H7 (cell line): ENCODE measurements at regions not wholly inside any gene's neighbourhood (a gene's known extent, or its start where the extent isn't known, plus 50 kb on each side); places are given as distances from the start of the nearest gene placed in this dataset.
"Not testable (repeated sequence)": the region's sequence is repeated elsewhere in the genome, so short reads cannot be mapped to it uniquely, and the experiment has no call there.

Source experiments
- DNase-seq: peaks from one replicate; pipeline ENCODE4 v3.0.0; 2012
- H3K27me3 ChIP-seq: 2 replicates; pipeline ENCODE4 v1.6.0; 2011; ENCODE audit warnings: mild to moderate bottlenecking, low read length; ENCODE audit not compliant: control insufficient read depth, insufficient read depth
- H3K36me3 ChIP-seq: replicated peaks from 2 replicates; pipeline ENCODE4 v1.5.1; 2011; ENCODE audit warnings: low read length; ENCODE audit not compliant: control insufficient read depth, insufficient read depth
- H3K4me3 ChIP-seq: 2 replicates; pipeline ENCODE4 v1.5.1; 2011; ENCODE audit warnings: low read depth, mild to moderate bottlenecking, control low read depth, low read length, moderate library complexity; ENCODE audit not compliant: insufficient read depth

DNA sequence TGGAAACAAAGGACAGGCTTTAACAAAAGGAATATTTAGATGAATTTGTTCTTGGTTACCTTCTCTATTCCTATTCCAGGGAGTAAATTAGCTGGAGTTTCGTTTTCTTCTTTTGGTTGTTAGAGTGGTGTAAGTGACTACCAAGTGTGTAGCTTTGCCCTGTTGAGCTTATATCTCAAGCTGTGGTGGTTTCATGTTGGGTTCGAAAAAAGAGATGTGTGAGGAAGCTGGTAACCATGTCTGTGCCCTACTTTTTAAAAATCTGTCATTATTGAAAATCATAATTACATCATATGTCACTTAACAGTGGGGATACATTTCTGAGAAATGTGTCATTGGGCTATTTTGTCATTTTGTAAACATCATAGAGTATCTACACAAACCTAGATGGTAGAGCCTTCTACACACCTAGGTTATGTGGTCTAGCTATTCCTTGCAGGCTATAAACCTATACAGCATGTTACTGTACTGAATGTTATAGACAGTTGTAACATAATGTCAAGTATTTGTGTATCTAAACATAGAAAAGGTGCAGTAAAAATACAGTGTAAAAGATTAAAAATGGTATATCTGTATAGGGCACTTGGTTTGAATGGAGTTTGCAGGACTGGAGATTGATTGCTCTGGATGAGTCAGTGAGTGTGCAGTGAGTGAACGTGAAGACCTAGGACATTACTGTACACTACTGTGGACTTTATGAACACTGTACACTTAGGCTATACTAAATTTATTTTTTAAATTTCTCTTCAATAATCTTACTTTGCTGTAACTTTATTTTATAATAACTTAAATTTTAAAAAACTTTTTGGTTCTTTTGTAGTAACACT is 90.4 kb downstream of the SEPTIN7 start:
- DNase-seq, result no peak

GRCh38 chr7:35893649-35894048 is 92.8 kb downstream of the SEPTIN7 start:
- H3K27me3 ChIP-seq, result no peaks in the 10 kb centered on the region
- no peak for DNase-seq
- H3K4me3 ChIP-seq, result no peak overlapping the region
- no peaks in the 10 kb centered on the region; the same call in 1 of the 2 replicates for H3K36me3 ChIP-seq

More for the DNA sequence above, 90.4 kb downstream of the SEPTIN7 start:
- H3K4me3 ChIP-seq, result no peak overlapping the region
- H3K27me3 ChIP-seq, result no peaks in the 10 kb centered on the region
- H3K36me3 ChIP-seq, result peaks cover 2% of the 10 kb centered on the region; the same call in 1 of the 2 replicates

DNA sequence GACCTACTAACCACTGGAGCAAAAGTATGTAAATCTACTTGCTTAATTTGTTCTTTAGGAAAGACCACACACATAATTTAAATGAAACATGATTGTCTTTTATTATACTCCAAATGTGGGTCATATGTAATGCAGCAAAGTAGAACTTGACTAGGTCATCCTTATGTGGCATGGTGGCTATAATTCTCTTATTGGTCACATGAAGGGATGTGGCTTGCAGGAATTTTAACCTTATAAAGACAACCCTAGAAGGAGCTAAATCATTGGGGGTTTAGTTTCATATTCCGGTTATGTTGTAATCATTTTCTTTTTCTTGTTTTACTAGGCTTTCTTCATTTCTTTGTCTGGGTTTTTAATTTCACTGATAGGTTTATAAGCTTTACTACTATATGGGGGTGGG is 93.9 kb downstream of the SEPTIN7 start:
- DNase-seq, result no peak
- H3K36me3 ChIP-seq, result no peaks in the 10 kb centered on the region
- H3K4me3 ChIP-seq, result no peak overlapping the region
- H3K27me3 ChIP-seq, result no peaks in the 10 kb centered on the region

DNA sequence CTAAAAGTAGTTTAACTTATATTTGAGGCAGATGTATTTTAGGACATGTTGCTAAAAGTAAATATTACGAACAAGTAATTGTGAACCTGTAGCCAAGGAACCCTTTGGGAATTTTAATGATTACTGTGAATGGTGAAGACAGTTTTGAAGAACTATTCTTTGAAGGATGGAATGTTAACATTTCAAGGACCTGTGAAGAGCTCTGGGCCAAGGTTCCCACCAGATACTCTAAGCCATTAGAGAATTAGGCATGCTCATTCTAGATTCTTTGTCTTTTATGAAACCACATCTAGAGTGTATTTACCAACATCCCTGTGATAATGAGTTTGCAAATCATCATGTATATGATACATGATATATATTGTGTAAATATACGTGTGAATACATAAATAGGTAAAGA is 99.8 kb downstream of the SEPTIN7 start:
- Histone ChIP-seq H3K36me3 (no peaks in the 10 kb centered on the region), H3K27me3 (no peaks in the 10 kb centered on the region), H3K4me3 (no peak overlapping the region)
- no peak for DNase-seq

DNA sequence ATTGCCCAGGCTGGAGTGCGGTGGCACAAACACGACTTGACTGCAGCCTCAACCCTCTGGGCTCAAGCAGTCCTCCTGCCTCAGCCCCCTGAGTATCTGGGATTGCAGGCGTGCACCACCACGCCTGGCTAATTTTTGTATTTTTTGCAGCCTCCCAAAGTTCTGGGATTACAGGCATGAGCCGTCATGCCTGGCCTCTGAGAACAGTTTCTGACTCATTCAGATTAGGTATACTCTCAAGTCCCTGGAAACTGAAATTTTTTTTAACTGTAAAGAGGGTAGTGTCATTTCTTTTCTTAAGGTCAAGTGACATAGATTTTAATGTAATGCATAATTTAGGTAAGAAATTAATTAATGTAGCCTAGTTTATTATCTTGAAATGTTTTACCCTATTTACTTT is 104.7 kb downstream of the SEPTIN7 start:
- Histone ChIP-seq H3K36me3 (no peaks in the 10 kb centered on the region), H3K4me3 (no peak overlapping the region), H3K27me3 (no peaks in the 10 kb centered on the region)
- DNase-seq, result no peak

- no peaks in the 10 kb centered on the region for H3K36me3 ChIP-seq
- DNase-seq, result peak; percentile 19
- H3K27me3 ChIP-seq, result no peaks in the 10 kb centered on the region
- no peak overlapping the region for H3K4me3 ChIP-seq
Observed at GRCh38 chr7:35906191-35906908, 105.5 kb downstream of the SEPTIN7 start.

- DNase-seq, result peak; percentile 4
- Histone ChIP-seq H3K27me3 (no peaks in the 10 kb centered on the region), H3K4me3 (no peak overlapping the region), H3K36me3 (no peaks in the 10 kb centered on the region)
Observed at GRCh38 chr7:35908331-35909216, 107.7 kb downstream of the SEPTIN7 start.

DNA sequence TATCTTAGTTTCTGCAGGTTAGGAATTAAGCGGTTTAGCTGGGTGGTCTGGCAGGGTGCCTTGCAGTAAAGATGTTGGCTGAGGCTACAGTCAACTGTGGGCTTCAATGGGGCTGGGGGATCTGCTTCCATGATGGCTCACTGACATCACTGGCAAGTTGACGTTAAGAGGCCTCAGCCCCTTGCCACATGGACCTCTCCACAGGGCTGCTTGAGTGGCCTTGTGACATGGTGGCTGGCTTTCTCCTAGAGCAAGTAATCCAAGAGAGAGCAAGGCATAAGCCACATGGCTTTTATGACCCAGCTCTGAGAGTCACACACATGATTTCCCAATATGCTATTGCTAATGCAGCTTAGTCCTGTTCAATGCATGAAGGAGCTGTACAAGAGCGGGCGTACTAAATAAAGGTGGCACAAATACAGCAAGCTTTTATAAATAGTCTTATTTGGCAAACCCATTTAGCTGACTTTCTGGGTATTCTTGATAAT is 109.1 kb downstream of the SEPTIN7 start:
- H3K4me3 ChIP-seq, result no peak overlapping the region
- no peaks in the 10 kb centered on the region for H3K27me3 ChIP-seq
- H3K36me3 ChIP-seq, result no peaks in the 10 kb centered on the region
- no peak for DNase-seq

DNA sequence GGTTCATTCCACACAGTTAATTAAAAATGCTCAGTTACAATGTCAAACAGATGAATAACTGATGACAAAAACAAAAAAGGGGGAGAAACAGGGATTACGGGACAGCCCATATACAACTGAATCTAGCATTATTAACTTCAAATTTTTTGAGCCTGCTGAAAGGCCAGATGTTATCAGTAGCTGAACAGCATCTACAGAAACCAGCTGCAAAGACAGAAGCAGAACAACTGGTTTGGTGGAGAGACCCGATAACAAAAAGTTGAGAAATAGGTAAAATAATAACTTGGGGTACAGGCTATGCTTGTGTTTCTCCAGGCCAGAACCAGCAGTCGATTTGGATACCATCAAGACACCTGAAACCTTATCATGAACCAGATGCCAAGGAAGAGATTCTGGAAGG is 109.8 kb downstream of the SEPTIN7 start:
- not testable (repeated sequence) for H3K4me3 ChIP-seq, DNase-seq, H3K27me3 ChIP-seq, H3K36me3 ChIP-seq

GRCh38 chr7:35913350-35913749 is 112.5 kb downstream of the SEPTIN7 start:
- not testable (repeated sequence) for H3K27me3 ChIP-seq, H3K36me3 ChIP-seq, H3K4me3 ChIP-seq, DNase-seq

- H3K4me3 ChIP-seq, H3K27me3 ChIP-seq, DNase-seq, H3K36me3 ChIP-seq: not testable (repeated sequence)
Observed at GRCh38 chr7:35914214-35914613, 113.4 kb downstream of the SEPTIN7 start.

- not testable (repeated sequence) for H3K36me3 ChIP-seq
Observed at GRCh38 chr7:35915247-35915955, 114.5 kb downstream of the SEPTIN7 start.

GRCh38 chr7:35918217-35918616 is 117.4 kb downstream of the SEPTIN7 start:
- H3K4me3 ChIP-seq, DNase-seq, H3K36me3 ChIP-seq, H3K27me3 ChIP-seq: not testable (repeated sequence)

More at GRCh38 chr7:35915247-35915955, 114.5 kb downstream of the SEPTIN7 start:
- H3K27me3 ChIP-seq, DNase-seq, H3K4me3 ChIP-seq: not testable (repeated sequence)

DNA sequence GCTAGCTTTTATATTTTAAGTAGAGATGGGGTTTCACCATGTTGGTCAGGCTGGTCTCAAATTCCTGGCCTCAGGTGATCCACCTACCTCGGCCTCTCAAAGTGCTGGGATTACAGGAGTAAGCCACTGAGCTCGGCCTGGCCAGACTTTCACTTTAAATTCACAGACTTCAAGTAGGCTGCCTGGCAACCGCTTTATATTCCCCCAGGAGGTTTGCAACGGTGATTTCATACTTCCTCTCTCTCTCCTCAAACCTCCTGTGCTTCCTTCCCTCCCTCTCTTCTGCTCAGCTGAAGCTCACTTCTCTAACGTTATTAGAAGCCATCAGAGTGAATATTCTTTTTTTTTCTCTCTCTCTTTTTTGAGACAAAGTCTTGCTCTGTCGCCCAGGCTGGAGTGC is 118.8 kb downstream of the SEPTIN7 start:
- H3K36me3 ChIP-seq, DNase-seq, H3K4me3 ChIP-seq, H3K27me3 ChIP-seq: not testable (repeated sequence)
